HPDE6-E6E7 (cell line): ENCODE measurements at regions not wholly inside any gene's neighbourhood (a gene's known extent, or its start where the extent isn't known, plus 50 kb on each side); places are given as distances from the start of the nearest gene placed in this dataset.
A peak's percentile ranks its signal among the peaks of the same experiment; 100 is the strongest.
"Not testable (repeated sequence)": the region's sequence is repeated elsewhere in the genome, so short reads cannot be mapped to it uniquely, and the experiment has no call there.

Experiments
- DNase-seq: peaks from one replicate; pipeline ENCODE4 v3.0.0; 2011; ENCODE audit warnings: missing footprints; ENCODE audit errors: extremely low spot score

- no peak for DNase-seq
Measured at GRCh38 chr5:112112346-112112745, 306.7 kb downstream of the EPB41L4A start.

DNA sequence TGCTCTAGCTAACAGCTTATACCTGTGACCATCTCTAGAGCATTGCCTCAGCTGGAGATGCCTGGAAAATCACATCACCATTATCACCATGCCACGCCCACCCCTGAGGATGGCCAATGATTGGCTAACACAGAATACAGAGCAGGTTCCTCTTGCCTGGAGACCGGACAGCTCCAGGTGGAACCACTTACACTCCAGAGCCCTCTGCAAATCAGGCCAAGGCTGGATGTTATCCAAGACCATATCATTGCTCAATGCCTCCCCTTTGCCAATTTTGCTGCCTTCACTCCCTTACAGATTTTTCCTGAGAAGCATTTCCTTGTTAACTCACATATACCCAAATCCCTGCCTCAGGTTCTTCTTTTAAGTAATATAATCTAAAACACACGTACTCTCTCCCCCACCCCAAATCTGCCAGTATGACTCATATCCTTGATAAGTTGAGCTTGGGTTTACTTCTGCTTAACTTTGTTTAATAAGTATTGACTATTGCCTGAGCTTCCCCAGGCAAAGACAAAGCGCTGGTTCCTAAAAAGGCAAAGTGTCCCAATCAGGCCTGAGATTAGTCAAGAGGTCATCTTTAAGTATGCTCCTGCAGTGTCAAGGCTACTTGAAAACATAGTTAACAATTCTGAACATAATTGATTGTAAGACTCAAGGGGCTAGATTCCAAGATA, 309.6 kb downstream of the EPB41L4A start:
- DNase-seq, result peak; percentile 4

DNA sequence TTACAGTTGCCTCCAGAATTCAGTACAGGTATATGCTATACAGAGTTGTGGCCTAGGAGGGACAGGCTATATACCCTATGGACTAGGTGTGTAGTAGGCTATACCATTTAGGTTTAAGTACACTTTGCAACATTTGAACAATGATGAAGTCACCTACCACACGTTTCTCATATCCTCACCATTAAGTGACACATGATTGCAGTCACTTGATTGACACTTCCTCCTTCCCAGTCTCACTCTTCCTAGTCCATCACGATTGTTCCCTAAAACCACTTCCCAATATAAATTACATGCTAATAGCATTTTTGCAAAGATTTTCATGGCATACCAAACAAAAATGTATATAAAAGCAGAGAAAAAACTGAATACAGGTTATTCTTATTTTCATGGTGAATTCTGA, 312.2 kb downstream of the EPB41L4A start:
- no peak for DNase-seq

- no peak for DNase-seq
Measured at GRCh38 chr5:112097768-112098167, 321.3 kb downstream of the EPB41L4A start.

DNA sequence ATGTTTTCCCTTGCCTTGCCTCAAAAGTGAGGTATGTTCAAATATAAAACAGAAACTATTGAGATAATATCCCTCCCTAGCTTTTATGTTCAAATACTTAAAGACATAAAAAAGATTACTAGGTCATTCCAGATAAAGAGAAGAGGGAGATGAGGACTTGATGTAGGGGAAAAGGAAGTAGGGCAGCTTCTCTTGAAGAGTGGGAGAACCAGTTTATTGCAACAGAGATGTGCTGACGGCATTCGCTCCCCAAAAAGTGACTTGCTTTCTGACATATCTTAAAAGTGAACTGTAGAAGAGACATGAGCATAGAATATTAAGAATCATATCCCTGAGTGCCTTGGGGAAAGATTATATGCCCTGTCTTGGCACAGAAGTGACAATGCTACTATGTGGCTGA, 330.2 kb upstream of the NREP start:
- no peak for DNase-seq

DNA sequence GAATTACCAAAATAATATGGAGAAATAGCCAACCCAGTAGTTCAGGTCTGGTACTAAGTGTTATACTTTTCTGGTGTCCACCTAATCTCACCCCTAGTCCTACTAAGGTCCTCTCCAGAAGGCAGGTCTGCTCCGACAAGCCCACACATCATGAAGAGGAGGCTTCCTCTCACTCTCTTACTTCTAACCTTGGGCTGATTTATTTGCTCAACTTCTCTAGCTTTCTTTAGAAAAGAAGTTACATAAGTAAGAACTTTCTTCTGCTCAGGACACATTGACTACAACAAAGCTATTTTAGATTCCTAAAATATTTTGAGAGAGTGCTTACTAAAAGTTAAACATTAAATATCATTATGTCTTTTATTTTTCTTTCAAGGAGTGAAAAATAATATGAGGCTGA, 329.7 kb upstream of the NREP start:
- no peak for DNase-seq

- DNase-seq, result no peak
Measured at GRCh38 chr5:112084149-112084548, 327.2 kb upstream of the NREP start.

- no peak for DNase-seq
Measured at GRCh38 chr5:112083623-112084022, 326.6 kb upstream of the NREP start.

DNA sequence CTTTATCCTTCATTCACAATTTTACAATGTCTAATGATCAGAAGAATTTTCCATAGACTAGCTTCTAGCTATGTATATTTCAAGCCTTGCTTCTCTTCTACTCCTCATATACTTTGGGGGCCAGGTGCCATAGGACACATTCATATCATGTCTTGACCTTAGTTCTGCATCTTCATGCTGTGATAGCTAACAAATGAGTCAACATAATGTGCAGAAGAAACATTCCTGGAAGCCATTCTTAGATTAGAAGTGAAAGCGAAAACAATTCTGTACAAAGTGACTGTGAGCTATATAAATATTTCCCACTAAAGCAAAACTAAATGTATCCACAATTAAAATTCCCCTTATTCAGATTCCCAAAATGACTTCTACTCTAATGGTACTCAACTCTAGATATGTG, 320.2 kb upstream of the NREP start:
- no peak for DNase-seq

GRCh38 chr5:112070022-112070421, 313.0 kb upstream of the NREP start:
- DNase-seq, result peak; percentile 3

GRCh38 chr5:112069329-112069728, 312.3 kb upstream of the NREP start:
- DNase-seq, result no peak

DNA sequence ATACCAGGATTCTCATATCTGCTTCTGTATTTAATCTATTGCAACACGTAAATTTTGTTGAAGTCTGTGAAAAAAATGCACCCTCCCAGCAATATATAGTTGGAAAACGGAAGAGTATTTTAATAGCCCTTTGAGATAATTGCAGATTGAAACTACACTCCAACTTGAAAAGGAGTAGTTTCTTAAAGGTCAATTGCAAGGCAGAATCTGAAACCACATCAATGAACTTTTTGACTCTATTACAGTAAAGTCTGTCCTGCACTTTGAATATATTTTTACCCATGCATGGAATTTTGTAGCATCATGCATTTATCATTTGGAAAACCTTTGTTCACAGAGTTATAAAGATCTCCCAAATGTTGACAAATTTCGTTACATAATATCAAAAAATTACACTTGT, 311.6 kb upstream of the NREP start:
- no peak for DNase-seq

- DNase-seq, result no peak
Measured at GRCh38 chr5:112065781-112066180, 308.8 kb upstream of the NREP start.

DNA sequence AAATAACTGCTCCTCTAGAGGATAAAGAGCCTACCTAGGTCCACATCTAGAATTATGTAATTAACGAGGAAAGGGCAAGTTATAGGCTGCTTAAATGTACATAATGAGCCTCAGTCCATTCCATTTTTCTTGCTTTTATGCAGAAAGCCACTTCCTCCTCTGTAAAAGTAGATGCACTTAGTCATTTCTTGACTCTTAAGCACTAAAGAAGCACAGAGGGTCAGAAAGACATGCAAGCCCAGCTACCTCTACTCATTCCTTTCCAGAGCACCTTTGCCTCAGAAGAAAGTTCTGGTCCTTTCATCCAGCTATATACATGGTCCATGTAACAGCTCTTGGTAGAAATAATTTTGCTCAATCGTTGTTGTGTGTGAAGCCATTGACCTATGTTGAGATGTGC, 308.0 kb upstream of the NREP start:
- no peak for DNase-seq

DNA sequence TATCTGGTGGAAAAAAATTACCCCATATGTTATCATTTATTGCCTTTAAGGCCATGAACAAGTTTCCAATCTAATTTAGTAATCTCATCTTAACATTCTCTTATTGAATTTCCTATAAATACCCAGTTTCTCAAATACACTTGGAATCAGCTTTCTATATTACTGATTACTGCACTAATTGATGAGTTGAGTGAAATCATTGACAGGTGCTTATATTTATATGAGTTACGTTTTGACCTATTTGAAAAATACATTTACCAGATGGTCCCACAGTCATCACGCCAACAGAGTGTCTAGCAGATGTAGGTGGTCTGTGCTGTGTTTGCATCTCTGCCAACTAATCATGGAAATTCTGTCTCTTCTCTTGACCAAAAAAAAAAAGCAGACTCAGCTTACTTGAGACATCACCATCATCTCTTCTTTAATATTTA, 307.3 kb upstream of the NREP start:
- no peak for DNase-seq

DNA sequence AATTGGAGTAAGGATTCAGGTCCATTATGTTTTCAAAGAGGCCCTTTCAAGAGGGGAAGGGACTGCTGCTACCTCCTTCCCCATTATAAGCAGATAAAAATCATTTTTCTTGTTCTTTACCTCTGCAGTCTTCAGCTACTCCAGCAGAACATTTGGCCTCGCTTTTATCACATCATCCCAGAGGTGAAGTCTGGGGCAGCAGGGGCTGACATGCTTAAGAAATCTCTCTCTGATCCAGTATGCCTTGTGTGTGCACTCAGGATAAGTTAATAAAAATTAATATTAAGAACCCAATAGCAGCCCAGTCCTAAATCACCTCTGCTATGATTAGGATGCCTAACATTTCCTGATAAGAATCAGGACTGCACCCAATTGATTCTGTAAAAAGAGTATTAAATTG, 306.9 kb upstream of the NREP start:
- DNase-seq, result no peak

- no peak for DNase-seq
Measured at GRCh38 chr5:112063191-112063590, 306.2 kb upstream of the NREP start.

DNA sequence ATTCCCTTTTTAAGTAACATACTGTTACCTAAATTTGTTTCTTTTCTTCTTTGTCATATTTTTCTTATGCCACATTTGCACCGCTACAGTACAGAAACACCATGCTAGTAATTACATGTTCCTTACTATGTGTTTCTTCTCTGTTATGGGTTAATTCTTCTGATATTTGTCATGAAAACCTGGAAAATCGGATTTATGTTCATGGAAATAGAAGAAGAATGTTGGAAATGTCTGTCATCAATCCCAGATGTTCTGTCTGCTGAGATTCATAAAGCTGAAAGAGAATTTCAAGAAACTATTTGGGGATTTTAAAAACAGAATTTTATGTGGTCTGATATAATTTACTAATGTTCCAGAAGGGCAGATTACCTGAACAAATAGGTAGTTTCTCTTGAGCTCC, 305.2 kb upstream of the NREP start:
- no peak for DNase-seq

DNA sequence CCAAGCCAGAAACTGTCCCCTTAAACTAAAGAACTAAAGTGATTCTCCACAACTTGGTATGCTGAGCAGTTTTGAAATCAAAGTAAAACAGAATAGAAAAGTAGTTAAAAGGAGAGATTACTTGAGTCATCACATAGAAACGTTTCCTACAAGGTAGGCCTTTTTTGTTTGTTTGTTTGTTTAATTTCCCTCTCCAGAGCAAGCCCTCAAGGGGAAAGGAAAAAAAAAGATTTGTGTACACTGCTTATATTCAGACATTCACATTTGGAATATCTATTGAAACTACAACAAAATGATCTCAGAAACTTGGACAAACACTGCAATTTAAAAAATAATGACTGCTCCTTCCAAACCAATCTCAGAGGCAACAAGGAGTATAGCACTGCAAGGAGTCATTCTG, 304.7 kb upstream of the NREP start:
- DNase-seq, result no peak

DNA sequence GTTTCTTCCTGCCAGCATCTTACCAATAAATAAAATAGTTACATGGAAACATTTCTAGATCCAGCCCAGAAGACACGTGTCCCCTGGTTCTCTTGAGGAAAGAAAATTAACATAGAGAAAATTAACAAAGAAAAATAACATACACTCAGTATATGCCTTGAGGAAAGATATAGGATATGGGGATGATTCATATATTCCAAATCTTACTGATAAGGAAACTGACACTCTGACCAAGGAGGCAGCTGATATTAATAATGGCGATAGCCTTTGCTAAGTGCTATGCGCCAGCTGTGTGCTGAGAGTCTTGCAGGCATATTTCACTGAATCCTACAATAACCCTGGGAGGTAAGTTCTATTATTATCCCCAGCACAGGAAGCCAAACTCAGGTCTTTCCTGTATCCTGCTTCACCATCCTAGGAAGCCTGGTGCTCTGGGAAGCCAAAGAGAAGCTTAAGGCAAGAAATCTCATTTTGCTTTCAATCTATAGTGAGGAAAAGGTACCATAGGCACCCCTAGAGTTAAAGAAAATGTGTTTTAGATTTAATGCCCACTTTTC, 302.7 kb upstream of the NREP start:
- no peak for DNase-seq

- DNase-seq, result no peak
Measured at GRCh38 chr5:112049738-112050137, 292.7 kb upstream of the NREP start.

- DNase-seq, result no peak
Measured at GRCh38 chr5:112036206-112036605, 279.2 kb upstream of the NREP start.

GRCh38 chr5:112034421-112034979, 277.5 kb upstream of the NREP start:
- DNase-seq, result no peak

DNA sequence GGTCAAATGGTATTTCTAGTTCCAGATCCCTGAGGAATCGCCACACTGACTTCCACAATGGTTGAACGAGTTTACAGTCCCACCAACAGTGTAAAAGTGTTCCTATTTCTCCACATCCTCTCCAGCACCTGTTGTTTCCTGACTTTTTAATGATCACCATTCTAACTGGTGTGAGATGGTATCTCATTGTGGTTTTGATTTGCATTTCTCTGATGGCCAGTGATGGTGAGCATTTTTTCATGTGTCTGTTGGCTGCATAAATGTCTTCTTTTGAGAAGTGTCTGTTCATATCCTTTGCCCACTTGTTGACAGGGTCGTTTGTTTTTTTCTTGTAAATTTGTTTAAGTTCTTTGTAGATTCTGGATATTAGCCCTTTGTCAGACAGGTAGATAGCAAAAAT, 269.9 kb upstream of the NREP start:
- not testable (repeated sequence) for DNase-seq
